GM10266 (cell line): ENCODE measurements at regions not wholly inside any gene's neighbourhood (a gene's known extent, or its start where the extent isn't known, plus 50 kb on each side); places are given as distances from the start of the nearest gene placed in this dataset.

Experiments
- DNase-seq: peaks from one replicate; pipeline ENCODE4 v3.0.0; 2012; ENCODE audit errors: extremely low spot score
- CTCF ChIP-seq: IDR thresholded peaks from 2 replicates; pipeline ENCODE4 v1.5.1; 2012; ENCODE audit warnings: mild to moderate bottlenecking, low read depth; ENCODE audit not compliant: control insufficient read depth, insufficient read depth; ENCODE audit errors: missing control alignments

GRCh38 chr18:78087338-78087737 is 837.7 kb downstream of the GALR1 start:
- DNase-seq: no peak

GRCh38 chr18:78090584-78090983 is 840.9 kb downstream of the GALR1 start:
- no peak for TF ChIP-seq CTCF
- DNase-seq: no peak

More at GRCh38 chr18:78087338-78087737, 837.7 kb downstream of the GALR1 start:
- no peak for TF ChIP-seq CTCF

DNA sequence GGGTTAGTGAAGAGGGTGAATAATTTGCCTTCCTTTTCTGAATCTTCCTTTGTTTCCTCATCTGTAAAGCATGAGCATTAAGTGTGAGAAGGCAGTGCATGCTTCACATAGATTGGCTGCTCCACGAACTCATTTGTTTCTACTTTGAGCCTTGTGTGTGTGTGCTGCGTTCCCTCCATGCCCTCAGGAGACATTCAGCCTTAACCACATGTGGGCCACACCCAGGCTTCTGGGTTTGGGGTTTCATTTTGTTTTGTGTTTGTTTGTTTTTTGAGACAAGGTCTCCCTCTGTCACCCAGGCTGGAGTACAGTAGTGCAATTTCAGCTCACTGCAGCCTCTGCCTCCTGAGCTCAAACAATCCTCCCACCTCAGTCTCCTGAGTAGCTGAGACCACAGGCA is 843.3 kb downstream of the GALR1 start:
- DNase-seq: no peak
- TF ChIP-seq CTCF: no peak

GRCh38 chr18:78099979-78100588 is 850.4 kb downstream of the GALR1 start:
- no peak for TF ChIP-seq CTCF
- DNase-seq: no peak

GRCh38 chr18:78101091-78101490 is 851.4 kb downstream of the GALR1 start:
- no peak for TF ChIP-seq CTCF
- DNase-seq: no peak

DNA sequence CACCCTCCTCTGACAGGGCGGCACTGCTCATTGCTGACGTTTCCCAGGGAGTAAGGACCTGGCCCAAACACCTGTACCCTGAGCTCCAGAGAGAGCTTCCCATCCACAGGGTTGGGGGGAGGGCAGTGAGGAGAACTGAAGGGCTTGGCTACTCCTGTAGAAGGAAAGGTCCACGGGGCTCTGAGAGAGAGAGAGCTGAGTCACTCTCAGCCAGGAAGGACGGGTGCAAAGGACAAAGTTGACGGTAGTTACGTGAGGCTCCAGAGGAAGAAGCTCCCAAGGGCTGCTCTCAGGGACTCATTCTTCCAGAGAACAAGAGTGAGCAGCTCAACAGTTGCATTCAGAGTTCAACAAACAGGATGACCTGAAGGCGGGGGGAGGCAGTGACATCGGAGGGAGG is 852.5 kb downstream of the GALR1 start:
- DNase-seq: no peak
- TF ChIP-seq CTCF: no peak

DNA sequence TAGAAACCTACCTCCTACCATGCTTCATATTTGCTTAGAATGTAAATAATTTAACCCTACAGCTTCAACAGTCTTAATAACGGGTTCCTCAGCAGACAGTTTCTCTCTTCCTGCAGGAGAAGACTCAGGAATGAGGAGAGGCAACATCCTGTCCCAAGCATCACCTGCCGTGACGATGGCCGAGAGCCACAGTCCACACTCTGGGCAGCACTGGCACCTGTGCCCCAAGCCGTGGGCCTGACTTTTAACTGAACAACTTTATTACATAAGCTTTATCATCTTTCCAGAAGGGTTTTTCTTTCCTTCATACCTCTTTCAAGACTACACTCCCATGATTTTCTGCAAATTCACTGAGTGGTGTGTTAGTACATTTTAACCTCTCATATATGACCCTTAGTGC is 856.0 kb downstream of the GALR1 start:
- TF ChIP-seq CTCF: no peak
- DNase-seq: no peak
